ENCODE measurements at regions not wholly inside any gene's neighbourhood (a gene's known extent, or its start where the extent isn't known, plus 50 kb on each side); places are given as distances from the start of the nearest gene placed in this dataset.
A peak's percentile ranks its signal among the peaks of the same experiment; 100 is the strongest.
"Not testable (repeated sequence)": the region's sequence is repeated elsewhere in the genome, so short reads cannot be mapped to it uniquely, and the experiment has no call there.

DNA sequence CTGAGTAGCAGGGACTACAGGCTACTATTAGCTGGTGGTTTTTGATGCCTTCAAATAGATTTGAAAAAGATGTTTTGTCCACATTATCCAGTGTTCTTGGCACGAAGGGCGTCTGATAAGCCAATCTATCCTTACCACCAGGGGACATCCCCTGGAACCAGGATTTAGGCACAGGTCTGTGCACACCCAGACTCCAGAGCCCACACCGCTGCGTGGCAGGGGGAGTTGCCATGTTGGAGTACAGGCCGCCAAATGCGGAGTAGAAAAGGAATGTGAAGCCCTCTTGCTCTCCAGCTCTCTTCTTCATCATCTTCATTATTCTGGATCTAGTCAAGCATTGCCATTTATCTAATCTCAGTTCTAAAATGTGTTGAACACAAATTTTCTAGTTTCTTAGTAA lies 54.3 kb downstream of the RNU1-4 start:
- DNase-seq: not testable (repeated sequence)

DNA sequence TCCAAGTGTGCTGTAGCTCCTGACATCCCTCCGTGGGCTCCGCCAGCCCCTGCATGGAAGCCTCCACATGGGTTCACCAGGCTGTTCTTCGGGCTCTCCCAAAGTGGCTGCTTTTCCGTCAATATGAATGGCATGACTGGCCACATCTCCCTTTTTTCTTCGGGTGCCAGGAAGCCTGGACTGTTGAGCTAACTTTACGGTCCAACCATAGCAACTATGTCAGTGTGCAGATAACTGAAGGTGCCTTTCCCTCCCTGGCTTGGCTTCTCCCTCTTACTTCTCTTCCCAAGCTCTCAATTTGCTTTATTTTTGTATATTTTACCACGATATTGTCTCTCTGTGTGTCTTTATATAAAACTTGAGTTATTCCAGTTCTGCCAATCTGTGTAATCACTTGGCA lies 54.8 kb downstream of the RNU1-4 start:
- not testable (repeated sequence) for DNase-seq

DNA sequence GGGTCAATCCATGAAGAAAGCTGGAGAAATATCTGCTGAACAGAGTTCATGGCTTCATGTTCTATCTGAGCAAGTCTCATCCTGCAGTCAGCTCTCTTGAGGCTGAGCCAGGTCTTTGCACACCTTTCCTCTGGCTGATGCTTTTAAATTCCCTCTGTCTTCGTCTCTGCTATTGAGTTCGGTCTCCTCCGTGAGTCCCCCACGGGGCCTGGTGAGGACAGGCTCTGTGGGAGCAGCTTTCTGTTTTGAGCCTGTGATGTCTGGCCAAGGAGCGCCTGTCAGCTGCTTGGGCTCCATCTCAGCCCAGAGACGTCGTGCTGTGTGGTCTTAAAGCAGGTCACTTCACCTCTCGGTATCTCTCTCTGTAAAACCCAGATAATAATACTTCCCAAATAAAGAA lies 55.9 kb downstream of the RNU1-4 start:
- DNase-seq: not testable (repeated sequence)

DNA sequence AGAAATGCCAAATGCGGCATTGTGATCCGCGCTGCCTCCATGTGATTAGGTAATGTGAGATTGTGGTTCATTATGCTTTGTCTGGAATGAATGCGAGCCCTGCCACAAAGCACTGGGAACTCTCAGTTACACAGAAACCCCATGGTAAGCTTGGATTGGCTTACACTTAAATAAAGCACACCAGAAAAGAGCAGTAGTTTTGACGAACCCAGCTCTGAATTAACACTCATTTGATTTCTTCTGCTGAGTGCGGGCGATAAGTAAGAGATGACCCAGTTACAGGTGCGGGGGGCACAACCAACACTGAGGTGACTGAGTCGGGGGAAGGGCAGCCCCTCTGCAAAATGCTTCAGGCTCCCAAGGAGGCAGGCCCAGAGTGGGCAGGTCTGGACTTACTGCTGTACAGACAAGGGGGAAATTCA lies 56.3 kb downstream of the RNU1-4 start:
- DNase-seq: peak; percentile 30

DNA sequence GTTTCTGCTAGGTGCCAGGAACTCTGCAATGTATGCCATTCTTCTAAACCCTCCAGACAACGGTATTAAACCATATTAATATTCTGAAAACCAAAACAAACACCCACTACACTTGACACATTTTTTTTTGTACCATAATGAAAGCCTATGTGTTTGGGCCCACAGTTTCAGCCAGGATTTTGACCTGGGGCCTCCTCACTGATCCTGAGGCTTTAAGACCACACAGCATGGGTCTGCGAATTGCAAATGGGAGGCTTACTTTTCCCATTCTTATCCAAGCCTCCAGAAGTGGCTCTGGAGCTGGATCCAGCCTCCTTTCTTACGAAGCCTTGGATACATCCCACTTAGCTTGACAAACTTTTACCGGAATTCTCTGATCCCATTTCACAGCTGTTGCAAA lies 56.7 kb downstream of the RNU1-4 start:
- not testable (repeated sequence) for DNase-seq

DNA sequence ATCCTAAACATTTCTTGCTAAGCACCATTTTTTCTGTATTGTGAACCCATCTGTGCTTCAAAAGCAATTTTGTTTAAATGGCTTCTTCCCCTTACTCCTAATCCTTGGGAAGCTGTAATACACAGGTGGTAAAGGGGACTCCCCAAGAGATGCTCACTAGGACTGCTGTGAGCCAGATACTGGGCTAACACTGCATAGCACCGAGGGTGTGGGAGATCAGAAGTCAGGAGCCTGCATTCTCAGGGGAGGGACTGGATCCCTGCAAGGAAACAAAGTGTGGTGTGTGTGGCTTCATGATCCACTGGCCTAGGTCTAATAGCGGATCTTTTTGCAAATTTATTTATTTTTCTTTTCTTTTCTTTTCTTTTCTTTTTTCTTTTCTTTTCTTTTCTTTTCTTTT lies 57.7 kb downstream of the RNU1-4 start:
- not testable (repeated sequence) for DNase-seq

All from fibroblast of skin of scalp (primary cell).